GM19035 (cell line): ENCODE measurements at regions not wholly inside any gene's neighbourhood (a gene's known extent, or its start where the extent isn't known, plus 50 kb on each side); places are given as distances from the start of the nearest gene placed in this dataset.
"Not testable (repeated sequence)": the region's sequence is repeated elsewhere in the genome, so short reads cannot be mapped to it uniquely, and the experiment has no call there.

Experiments used
- ATAC-seq: cut with Tn5 transposase; IDR thresholded peaks from one replicate; pipeline ENCODE4 v1.9.1; 2021; ENCODE audit not compliant: unreplicated experiment

GRCh38 chr3:153640689-153641665 lies 479.0 kb downstream of the RAP2B start:
- ATAC-seq = no peak

- ATAC-seq = not testable (repeated sequence)
Observed at GRCh38 chr3:153642576-153642975, 478.6 kb upstream of the ARHGEF26 start.

- ATAC-seq = not testable (repeated sequence)
Observed at GRCh38 chr3:153643471-153643870, 477.7 kb upstream of the ARHGEF26 start.

GRCh38 chr3:153649286-153649839 lies 471.8 kb upstream of the ARHGEF26 start:
- ATAC-seq = no peak

DNA sequence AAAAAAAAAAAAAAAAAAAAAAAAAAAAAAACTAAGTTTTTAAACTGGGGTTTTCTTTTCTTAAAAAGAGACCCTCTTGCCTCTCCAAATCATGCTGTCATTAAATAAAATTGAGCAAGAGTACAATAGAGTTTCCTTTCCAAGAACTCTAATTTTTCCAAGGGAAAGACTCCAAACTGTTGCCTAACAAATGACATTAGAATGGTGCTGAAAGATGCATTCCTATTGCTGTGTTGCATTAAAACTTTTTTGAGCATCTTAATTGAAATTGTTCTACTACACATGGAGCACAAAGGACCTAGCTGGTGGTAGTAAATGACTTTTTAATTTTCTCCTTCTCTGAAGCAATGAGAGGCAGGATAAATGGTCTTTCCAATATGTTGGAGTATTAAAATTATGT lies 469.1 kb upstream of the ARHGEF26 start:
- no peak for ATAC-seq

- no peak for ATAC-seq
Observed at GRCh38 chr3:153657046-153657445, 464.1 kb upstream of the ARHGEF26 start.

DNA sequence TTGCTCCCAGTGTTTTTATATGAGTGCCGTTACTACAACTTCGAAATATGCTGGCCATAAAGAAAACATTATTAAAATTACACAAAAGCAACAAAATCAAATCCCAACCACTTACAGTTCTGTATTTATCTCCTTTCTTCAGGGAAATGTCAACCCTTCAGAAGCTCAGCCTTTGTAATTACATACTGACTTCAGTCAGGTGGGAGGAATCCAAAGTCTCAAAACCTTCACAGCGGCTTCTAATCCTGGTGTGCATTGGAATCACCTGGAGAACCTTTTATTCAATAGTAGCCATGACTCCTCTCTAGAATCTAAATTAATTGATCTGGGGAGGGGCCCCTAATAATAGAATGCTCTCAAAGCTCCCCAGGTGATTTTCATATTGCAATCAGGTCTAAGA lies 463.7 kb upstream of the ARHGEF26 start:
- ATAC-seq = no peak

GRCh38 chr3:153658136-153658535 lies 463.1 kb upstream of the ARHGEF26 start:
- no peak for ATAC-seq

DNA sequence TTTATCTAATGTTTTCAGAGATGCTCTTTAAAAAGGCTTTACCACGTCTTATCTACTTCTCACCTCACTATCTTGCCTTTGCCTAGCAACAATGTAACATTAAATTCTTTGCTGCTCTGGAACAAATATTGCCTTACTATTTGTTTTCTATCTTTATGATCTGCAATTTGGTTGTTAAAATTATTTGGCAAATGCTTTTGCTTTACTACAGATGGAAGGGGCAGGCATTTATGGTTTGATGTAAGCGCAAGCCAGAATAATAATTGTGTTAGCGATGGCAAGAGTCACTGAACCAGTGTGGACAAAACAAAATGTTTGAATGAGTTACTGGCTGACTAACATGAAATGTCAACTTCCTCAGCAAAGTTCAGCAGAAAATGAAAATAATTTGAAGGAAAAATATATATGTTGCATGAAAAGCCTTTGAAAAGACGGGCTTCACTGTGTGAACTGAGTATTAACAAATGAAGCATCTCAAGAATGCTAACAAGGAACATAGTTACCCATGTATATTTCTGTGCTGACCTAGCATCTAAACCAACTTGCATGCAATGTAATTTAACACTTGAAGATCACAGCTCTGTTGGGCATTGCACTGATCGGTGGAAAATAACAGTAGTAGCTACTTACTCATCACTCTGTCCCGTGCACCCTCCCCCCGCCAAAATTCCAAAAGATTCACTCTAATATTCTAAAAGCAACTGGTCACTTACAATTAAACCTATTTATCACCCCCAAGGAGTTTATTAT lies 454.0 kb upstream of the ARHGEF26 start:
- ATAC-seq = no peak

DNA sequence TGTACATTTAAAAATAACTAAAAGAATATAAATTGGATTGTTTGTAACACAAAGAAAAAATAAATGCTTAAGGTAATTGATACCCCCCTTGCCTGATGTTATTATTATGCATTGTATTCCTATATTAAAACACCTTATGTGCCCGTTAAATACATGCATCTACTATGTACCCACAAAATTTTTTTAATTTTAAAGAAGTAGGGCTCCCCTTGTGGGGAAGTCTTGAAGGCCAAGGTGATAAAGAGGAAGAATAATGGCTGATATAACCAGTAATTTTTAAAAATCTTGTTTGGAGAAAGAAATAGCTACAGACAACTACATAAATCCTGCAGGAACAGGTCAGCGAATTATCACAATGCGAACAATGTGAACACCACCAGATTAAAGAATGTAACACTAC lies 451.7 kb upstream of the ARHGEF26 start:
- ATAC-seq = no peak

GRCh38 chr3:153670577-153670976 lies 450.6 kb upstream of the ARHGEF26 start:
- no peak for ATAC-seq

GRCh38 chr3:153673853-153674252 lies 447.3 kb upstream of the ARHGEF26 start:
- no peak for ATAC-seq

- ATAC-seq = no peak
Observed at GRCh38 chr3:153679714-153680113, 441.5 kb upstream of the ARHGEF26 start.

DNA sequence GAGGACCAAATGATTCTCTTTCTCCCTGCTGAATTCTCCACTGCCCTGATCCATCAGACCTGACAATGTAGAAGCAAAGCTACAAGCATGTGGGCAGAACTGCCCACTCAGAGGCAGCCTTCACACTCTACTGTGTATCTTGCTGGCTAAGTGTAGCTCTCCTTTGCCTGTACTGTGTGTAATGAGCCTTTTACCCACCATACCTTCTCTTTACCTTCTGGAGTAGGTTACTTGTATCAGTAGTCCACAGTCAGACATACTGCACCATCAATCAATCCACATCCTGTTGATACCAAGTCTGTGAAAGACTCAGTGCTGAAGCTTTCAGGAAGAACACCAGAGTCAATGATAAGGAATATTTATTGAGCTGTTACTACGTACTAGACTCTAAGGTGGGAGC lies 440.7 kb upstream of the ARHGEF26 start:
- no peak for ATAC-seq

- no peak for ATAC-seq
Observed at GRCh38 chr3:153681057-153681456, 440.1 kb upstream of the ARHGEF26 start.

- no peak for ATAC-seq
Observed at GRCh38 chr3:153688301-153689120, 432.7 kb upstream of the ARHGEF26 start.

DNA sequence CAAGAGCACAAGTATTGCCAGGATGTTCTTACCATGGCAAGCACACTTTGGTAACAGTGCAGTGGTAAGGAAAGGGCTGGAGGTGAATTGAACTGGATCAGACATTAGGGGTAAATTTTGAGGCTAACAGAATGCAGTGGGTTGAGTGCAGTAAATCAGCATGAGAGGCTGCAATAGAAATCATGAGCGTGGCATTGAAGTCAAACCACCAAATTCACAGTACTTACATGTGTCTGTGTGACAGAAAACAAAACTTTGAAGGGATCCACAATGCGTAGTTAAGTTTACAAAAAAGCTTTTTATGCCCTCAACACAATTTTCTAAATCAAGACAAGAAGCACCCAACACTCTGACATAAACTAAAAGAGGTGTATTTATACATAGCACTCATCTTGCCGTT lies 428.0 kb upstream of the ARHGEF26 start:
- ATAC-seq = no peak

- no peak for ATAC-seq
Observed at GRCh38 chr3:153702106-153702505, 419.1 kb upstream of the ARHGEF26 start.

GRCh38 chr3:153704115-153704514 lies 417.1 kb upstream of the ARHGEF26 start:
- no peak for ATAC-seq

- no peak for ATAC-seq
Observed at GRCh38 chr3:153706706-153707105, 414.5 kb upstream of the ARHGEF26 start.

DNA sequence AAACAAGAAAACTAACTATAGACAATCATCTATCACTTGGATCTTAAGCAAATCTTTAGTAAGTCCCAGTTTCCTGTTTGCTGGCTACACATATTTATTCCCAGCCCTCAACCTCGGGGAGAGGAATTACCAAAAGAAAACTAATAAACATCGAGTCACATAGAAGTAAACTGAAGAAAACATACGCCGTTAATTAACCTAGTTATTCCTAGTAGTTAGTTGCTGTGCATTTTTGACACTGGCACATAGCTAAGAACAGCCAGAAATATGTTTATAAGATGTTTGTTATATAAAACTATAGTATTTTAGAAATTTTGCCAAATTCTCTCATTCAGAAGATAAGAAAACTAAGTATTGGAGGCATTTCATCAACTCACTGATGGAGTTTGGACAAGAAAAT lies 407.2 kb upstream of the ARHGEF26 start:
- ATAC-seq = no peak
